ENCODE measurements at regions not wholly inside any gene's neighbourhood (a gene's known extent, or its start where the extent isn't known, plus 50 kb on each side); places are given as distances from the start of the nearest gene placed in this dataset.
"Not testable (repeated sequence)": the region's sequence is repeated elsewhere in the genome, so short reads cannot be mapped to it uniquely, and the experiment has no call there.

GRCh38 chr18:41693008-41693407 is 262.0 kb upstream of the PIK3C3 start:
- DNase-seq, result no peak

GRCh38 chr18:41690332-41691127 is 264.5 kb upstream of the PIK3C3 start:
- DNase-seq, result no peak

- DNase-seq, result no peak
Observed at GRCh38 chr18:41687138-41687537, 267.9 kb upstream of the PIK3C3 start.

- DNase-seq, result no peak
Observed at GRCh38 chr18:41681138-41681880, 273.7 kb upstream of the PIK3C3 start.

GRCh38 chr18:41674506-41674905 is 280.5 kb upstream of the PIK3C3 start:
- DNase-seq, result no peak

- DNase-seq, result no peak
Observed at GRCh38 chr18:41666231-41666630, 288.8 kb upstream of the PIK3C3 start.

- no peak for DNase-seq
Observed at GRCh38 chr18:41665210-41665609, 289.8 kb upstream of the PIK3C3 start.

GRCh38 chr18:41660654-41661053 is 294.4 kb upstream of the PIK3C3 start:
- DNase-seq, result no peak

GRCh38 chr18:41659438-41660130 is 295.4 kb upstream of the PIK3C3 start:
- no peak for DNase-seq

GRCh38 chr18:41657189-41657588 is 297.8 kb upstream of the PIK3C3 start:
- DNase-seq, result no peak

- DNase-seq, result no peak
Observed at GRCh38 chr18:41655074-41655473, 300.0 kb upstream of the PIK3C3 start.

- DNase-seq, result no peak
Observed at GRCh38 chr18:41647914-41648313, 307.1 kb upstream of the PIK3C3 start.

- DNase-seq, result no peak
Observed at GRCh38 chr18:41646915-41647620, 308.0 kb upstream of the PIK3C3 start.

GRCh38 chr18:41645589-41646360 is 309.3 kb upstream of the PIK3C3 start:
- no peak for DNase-seq

- DNase-seq, result no peak
Observed at GRCh38 chr18:41644466-41644865, 310.6 kb upstream of the PIK3C3 start.

- no peak for DNase-seq
Observed at GRCh38 chr18:41643427-41643826, 311.6 kb upstream of the PIK3C3 start.

GRCh38 chr18:41642756-41643155 is 312.3 kb upstream of the PIK3C3 start:
- DNase-seq, result no peak

- DNase-seq, result no peak
Observed at GRCh38 chr18:41639218-41639617, 315.8 kb upstream of the PIK3C3 start.

GRCh38 chr18:41631723-41632285 is 323.2 kb upstream of the PIK3C3 start:
- not testable (repeated sequence) for DNase-seq

GRCh38 chr18:41630232-41630886 is 324.7 kb upstream of the PIK3C3 start:
- no peak for DNase-seq

- no peak for DNase-seq
Observed at GRCh38 chr18:41624460-41624859, 330.6 kb upstream of the PIK3C3 start.
